GM18858 (cell line): ENCODE measurements at regions not wholly inside any gene's neighbourhood (a gene's known extent, or its start where the extent isn't known, plus 50 kb on each side); places are given as distances from the start of the nearest gene placed in this dataset.

Source experiments
- ATAC-seq: cut with Tn5 transposase; IDR thresholded peaks from one replicate; pipeline ENCODE4 v1.9.1; 2021; ENCODE audit not compliant: unreplicated experiment

DNA sequence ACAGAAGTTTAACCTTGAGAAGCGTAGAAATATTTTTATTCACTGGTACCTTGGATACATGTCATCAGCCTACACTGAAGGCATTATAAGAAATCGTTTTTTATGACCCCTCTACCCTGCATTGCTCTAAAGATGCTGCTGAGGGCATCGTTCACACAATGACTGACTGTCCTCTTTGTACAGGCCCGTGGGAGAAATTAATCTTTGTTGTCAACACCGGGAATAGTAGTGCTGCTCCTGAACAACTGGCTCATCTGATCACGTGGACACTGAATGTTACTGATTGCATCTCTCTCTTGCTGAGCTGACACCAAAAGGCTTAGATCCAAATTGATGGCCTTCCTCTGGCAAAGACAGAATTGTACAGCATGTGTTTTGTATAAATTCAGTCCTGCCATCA lies 157.1 kb upstream of the SMLR1 start:
- ATAC-seq = no peak

DNA sequence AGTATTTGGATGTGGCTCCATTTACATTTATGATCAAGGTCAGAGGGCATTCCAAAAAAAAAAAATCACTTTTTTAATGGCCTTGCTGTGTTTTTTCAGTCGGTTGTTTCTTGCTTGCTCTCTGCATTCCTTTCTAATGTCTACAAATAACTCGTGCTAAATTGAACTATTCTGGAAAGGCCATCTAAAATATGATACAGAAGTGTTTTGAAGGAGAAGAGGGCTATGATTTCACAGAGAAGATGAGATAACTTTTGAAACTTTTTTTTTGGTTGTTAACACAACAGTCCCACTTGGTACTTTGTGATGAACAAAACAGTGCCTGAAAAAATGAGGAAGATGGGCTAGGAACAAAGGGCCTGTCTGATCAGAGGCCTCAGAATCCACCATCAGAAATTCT lies 156.1 kb upstream of the SMLR1 start:
- ATAC-seq = no peak

DNA sequence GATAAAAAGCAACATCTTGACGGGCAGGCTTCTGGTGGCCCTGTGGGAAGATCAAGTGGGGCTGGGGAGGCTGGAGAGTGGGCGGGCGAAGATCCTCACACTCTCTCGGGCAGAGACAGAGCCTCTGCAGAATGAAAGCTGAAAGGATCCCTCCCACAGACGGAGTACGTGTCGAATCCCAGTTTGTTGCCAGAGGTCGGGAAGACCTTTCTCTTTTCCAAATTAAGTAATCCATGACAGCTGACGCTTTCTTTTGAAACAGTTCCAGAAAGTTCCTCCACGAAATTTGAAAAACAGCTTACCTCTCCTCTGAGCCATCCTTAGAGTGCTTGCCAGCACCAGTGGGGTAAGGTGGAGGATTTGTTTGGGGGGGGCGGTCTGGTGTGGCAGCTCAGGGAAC lies 155.6 kb upstream of the SMLR1 start:
- ATAC-seq = no peak

DNA sequence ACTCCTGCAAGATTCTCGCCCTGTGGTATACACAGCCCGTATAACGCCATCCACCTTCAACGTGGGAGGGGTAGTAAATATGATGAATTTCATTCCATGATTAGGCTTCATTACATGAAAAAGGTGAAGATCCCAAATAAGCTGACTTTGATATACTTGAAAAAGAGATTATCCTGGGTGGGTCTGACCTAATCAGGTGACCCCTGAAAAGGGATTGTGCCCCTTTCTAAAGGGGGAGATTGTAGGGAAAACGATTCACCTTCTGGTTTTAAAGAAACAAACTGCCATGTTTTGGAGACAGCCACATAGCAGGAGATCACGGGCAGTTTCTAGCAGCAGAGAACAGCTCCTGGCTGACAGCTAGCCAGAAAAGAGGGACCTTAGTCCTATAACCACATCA lies 155.1 kb upstream of the SMLR1 start:
- no peak for ATAC-seq

DNA sequence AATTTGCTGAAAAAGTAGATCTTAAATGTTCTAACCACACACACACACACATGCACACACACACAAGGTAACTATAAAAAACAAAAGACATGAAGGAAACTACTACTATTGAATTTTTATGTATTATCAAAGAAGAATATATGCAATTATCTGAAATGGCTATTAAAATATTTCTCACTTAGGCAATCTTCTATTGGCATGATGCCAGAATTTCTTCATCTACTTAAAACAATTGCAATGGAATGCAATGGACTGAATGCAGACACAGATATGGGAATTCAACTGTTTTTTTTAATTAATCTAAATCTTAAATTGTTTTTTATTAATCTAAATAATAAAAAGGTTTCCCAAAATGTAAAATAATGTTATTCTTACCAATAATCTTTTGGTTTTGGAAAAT lies 152.6 kb upstream of the SMLR1 start:
- ATAC-seq = no peak

DNA sequence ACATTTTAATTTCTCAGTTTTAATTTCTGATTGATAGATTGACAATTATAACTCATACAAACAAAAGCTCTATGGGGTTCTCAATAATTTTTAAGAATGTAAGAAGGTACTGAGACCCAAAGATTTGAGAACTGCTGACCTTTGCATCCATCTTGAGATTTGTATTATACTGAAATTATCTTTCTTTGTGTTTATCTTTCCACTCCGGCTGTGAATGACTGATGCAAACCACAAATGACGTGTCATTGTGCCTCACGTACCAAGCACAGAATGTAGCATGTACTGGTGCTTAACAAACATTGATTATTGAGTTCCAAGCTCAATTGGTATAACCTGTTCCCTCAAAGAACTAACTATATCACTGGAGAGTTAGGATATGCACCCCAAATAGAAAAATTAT lies 152.1 kb upstream of the SMLR1 start:
- ATAC-seq = no peak

DNA sequence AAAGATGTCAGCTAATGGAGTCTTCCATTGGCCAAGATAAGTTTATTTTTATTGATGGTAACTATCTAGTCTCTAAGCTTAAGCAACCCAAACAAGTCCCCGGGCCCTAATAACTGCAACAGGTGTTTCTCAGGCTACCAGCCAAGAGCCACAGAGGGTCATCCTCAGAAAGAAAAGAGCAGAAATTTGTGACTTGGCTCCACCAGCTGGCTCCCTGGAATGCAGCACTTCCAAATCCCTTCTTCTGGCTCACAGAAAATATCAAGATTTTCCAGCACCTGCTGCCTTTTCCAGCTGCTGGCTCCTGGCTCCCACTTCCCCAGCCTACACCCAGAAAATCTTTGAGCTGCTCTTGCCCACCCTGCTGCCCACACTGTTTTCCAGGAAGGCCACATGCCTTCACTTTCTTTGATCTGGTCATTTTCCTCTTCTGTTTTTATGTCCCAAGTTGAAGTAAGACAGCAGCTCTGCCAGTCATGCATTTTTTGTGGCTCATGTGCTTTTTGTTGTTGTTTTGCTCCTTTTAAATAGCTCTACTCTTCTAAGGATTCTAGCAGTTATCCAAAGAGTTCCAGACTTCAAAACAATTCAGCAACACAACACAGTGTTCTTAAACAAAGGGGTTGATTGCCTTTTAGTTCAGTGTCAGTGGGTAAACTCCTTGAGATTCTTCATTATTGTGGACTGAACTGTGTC lies 151.0 kb upstream of the SMLR1 start:
- no peak for ATAC-seq

DNA sequence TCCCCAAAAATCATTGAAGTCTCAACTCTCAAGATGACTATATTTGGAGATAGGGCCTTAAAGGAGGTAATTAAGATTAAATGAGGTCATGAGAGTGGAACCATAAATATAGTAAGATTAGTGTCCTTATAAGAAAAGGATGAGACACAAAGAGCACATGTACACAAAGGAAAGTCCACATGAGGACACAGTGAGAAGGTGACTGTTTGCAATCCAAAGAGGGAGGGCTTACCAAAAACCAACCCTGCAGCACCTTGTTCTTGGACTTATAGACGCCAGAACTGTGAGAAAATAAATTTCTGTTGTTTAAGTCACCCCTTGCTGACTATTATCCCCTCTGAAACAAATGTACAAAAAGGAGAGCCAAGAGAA lies 150.4 kb upstream of the SMLR1 start:
- no peak for ATAC-seq

DNA sequence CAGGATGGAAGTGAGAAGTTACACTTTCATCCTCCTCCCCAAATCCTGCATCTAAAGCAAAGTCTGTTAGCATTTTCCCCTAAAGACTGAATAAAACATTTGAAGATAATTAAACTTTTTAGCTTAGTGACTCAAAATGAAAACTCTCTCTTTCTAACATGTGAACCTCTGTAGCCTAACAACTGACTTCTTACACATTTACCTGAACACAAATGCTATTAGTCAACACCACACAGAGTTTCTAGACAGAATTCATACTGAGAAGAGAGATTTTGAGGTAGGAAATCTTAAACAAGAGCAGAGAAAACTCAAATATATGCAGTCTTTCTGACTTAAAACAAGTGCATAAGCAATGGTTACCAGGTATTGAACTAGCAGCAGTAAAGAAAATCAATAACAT lies 149.9 kb upstream of the SMLR1 start:
- ATAC-seq = no peak

DNA sequence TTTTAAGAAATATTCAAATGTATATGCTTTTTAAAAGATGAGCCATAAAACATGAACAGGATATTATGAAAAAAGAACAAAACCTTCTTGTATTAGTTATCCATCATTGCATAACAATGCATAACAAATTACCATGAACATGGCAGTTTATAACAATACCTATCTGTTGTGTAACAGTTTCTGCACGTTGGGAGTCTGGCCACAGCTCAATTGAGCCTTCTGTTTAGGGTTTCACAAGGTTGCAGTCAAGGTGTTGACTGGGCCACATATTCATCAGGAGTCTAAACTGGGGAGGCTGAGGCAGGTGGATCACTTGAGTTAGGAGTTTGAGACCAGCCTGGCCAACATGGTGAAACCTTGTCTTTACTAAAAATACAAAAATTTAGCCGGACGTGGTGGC lies 149.4 kb upstream of the SMLR1 start:
- ATAC-seq = no peak

DNA sequence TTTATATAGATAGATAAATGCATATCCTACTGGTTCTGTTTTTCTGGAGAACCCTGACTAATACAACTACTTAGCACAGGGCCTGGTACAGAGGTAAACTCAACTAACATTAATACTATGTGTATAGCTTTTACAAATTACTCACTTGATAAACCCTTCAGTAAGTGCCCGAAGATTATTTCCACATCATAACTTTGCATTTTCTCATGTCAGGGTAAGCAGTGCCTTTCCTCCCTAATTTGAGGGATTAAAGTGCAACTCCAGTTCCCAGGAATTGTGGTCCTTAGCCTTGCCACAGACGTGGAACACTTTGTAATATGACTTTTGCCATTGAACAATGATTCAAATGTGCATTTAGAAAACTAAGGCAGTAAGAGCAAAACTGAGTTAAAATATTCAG lies 147.5 kb upstream of the SMLR1 start:
- no peak for ATAC-seq

DNA sequence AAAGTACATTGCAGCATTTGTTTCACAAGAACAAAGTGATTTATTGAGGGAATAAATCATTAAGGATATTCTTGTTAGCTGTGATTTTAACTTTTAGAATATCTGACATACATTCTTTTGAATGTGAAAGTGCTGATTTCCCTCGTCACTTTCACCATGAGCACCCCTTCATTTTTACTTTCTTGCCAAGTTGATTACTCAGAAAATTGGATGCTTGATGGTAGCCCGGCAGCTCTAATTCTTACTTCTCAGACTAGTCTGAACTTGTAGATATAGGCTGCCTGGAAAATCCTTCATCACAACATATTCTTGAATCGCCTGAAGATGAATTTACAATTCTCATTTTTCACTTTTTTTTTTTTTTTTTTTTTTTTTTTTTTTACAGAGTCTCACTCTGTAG lies 147.1 kb upstream of the SMLR1 start:
- no peak for ATAC-seq

DNA sequence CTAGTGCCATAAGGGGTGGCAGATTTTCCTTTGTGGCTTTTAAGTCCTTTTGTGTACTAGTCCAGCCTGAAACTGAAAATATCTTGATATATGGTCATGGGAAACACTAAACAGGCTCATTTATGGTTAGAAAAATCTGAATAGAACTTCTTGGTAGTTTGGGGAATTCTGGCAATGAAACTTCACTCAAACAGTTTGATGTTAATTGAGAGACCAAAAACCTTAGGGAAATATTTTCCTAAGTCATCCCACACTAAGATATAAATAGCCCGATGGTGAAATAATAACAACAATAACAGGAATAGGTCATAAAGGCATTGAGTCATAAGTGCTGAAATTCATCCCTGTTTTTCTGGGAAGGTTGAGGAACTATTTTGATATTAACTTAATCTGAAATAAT lies 146.2 kb upstream of the SMLR1 start:
- ATAC-seq = no peak

DNA sequence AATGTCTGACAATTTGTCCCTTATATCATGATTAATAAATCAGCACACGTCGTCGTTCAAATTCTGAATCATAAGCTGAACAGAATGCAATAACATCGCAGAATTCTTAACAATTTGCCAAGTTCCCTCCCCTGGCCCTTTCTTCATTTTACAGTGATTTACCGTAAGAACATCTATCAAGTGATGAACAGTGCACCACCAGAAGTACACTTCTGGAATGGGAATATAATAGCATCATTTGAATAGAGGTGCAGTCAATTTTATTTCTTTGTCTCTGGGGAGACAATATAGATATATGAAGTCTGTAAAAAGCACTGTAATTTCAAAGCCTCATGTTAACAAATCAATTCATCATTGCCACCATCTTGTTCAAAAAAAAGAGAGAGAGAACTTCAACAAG lies 145.1 kb upstream of the SMLR1 start:
- no peak for ATAC-seq

DNA sequence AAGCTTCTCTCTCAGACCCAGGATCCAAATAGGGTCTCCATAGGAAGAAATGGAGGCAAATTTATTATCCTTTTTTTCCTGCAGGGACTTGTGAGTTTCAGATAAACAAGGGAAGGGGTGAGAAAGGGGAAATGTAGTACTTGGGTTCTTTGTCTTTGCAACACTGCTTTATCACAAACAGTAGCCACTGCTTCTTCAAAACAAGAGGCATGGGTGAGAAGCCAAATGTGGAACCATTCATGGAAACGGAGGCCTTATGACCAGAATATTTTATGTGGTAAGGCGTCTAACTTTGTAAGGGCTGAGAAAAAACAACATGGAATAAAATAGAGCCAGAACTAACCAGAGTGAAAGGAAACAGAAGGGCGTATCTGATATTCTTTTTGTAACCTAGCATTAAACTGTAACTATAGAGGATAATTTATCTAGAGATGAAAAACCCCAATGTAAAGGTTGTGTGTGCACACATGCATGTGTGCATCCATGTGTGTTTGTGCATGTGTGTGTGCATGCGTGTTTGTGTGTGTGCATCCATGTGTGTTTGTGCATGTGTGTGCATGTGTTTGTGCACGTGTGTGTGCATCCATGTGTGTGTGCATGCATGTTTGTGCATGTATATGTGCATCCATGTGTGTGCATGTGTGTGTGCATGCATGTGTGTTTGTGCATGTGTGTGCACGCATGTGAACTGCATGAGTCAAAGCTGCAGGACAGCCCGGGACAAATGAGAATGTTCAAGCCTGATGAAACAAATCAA lies 143.3 kb upstream of the SMLR1 start:
- ATAC-seq = no peak

DNA sequence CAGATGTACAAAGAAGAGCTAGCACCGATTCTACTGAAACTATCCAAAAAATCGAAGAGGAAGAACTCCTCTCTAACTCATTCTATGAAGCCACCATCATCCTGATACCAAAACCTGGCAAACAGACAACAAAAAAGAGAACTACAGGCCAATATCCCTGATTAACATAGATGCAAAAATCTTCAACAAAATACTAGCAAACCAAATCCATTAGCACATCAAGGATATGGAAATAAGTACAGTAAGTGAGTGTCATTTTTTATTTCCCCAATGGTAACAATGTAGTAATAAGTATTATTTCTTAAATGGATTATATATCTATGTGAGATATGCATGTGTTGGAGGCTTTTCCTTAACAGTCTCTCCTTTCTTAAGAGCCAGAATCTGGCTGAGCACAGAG lies 134.5 kb upstream of the SMLR1 start:
- ATAC-seq = no peak

DNA sequence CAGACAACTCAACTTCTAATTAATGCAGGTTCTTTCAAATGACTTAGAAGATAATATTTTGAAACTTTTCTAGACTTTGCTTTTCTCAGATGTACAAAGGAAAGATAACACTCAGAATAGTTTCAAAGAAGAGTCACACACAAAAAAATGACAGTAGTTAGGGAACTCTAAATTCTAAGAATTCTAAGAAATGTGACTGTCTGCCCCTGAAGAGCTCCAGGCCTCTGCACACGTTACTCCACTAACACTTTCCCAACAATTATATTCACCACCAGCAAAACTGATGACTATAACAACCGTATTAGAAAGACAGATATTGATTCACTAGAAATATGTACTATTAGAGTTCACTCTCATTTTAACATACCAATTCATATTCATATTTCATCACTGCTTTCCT lies 133.3 kb upstream of the SMLR1 start:
- ATAC-seq = no peak

DNA sequence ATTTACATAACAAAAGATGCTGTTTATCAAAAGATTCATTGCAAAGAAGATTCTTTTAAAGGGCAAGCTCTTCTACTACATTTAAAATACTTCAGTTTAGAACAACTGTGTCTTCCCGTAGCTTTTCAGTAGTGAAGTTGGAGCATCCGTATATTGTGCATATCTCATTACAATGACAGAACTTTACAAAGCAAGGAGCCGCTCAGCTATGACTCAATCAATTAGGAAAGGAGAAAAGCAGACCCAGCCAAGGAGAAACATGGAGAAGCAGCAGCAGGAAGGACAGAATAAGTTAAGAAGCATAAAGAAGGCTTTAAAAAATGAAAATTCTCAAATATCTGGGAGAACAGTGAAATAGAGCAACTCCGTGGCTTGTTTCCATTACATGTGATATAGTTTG lies 132.6 kb upstream of the SMLR1 start:
- ATAC-seq = no peak

DNA sequence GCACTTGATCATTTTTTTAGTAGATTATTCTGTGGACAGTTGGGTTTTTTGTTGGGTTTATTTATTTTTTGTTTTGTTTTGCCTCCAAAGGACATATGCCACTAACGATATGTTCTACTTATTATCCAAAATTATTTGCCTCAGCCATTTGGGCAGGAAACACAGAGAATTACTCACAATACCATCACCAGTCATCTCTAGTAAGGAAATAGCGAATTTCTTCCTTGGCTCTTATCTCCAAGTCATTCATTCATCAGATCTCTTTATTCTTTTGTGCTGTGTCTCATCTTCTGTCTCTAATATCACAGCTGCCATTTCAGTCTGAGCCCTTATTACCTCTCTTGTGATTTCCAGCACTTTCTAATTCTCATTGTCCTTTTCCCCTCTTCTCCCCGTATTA lies 130.4 kb upstream of the SMLR1 start:
- ATAC-seq = no peak

DNA sequence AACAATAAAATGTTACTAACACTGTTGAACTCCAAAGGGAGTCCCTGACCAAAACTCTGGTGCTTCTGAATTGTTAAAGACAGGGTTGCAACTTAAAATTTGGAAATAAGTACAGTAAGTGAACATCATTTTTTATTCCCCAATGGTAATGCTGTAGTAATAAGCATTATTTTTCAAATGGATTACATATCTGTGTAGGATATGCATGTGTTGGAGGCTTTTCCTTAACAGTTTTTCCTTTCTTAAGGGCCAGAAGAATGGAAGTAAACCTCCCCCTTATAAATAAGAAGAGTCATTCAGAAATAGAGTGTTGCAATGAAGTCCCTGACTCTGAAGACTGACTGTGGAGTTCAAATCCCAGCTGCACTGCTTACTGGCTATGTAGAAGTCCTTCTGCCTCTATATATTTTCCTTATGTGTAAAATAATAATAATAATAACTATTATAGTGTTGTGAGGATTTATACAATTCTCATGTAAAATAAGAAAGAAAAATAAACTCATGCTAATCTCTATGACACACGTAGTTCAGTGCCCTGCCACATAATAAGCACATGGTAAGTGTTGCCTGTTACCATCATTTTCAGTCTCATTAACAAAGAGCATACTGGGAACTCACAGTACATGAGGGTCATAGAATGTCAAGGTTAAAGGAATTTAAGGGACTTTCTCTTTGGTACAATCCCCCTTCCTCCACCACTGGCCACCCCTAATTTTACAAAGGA lies 129.8 kb upstream of the SMLR1 start:
- peak; percentile 21 for ATAC-seq

DNA sequence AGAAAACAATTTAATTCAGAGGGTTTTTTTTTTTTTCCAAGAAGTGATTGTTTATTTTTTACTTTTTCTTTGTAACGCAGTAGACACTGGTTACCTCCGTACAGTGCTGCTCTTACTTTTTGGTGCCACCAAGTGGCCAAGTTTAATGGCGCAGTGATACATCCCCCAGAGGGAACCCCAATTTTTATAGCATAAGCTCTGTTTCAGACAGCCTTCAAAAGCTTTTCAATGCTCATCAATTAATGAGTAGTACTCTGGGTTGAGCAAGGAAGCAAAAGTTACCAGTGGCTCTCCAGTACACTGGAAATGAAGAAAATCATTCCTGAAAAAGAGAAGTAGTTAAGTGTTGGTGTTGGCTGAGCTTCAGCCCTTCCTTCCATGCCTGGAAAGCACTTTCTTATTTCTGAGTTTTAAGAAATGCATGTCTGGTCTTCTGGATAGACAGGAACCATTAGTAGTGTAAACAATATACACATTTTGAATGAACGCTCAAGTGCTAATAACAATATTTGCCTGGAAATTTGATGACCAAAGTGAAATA lies 129.1 kb upstream of the SMLR1 start:
- ATAC-seq = peak; percentile 96

DNA sequence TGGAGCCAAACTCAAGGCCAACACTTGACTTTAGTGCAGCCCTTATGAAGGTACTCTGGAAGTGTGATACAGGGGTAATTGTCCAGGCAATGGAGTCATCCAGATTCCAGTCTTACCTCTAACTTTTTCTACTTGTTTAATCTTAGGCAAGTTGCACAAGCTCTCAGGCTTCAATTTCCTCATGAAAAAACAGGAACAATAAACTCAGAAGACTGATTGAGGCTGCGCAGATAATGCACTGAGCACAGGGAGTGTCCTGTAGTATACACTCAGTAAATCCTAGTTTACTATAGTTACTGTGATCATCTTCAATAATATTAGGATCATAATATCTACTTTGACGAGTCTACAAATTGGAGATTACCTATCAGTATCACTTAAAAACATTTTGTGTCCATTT lies 127.5 kb upstream of the SMLR1 start:
- no peak for ATAC-seq
